SJSA1 (cell line): ENCODE measurements at regions not wholly inside any gene's neighbourhood (a gene's known extent, or its start where the extent isn't known, plus 50 kb on each side); places are given as distances from the start of the nearest gene placed in this dataset.

Experiments used
- DNase-seq, 2 experiments: peaks; one replicate each; pipeline ENCODE4 v3.0.0-alpha.2; 2015 to 2020; ENCODE audit warnings: low spot score in 2 of 2, low read depth in 1 of 2
- H3K27ac ChIP-seq: fragments of 250-450 bp; sonication (Bioruptor Pico); 2 replicates; pipeline ENCODE4 v1.5.1; 2020; ENCODE audit warnings: mild to moderate bottlenecking, moderate library complexity
- H3K27me3 ChIP-seq: fragments of 250-450 bp; sonication (Bioruptor Pico); replicated peaks from 2 replicates; pipeline ENCODE4 v1.5.1; 2020; ENCODE audit warnings: mild to moderate bottlenecking, moderate library complexity
- H3K36me3 ChIP-seq: fragments of 250-450 bp; sonication (Bioruptor Pico); 2 replicates; pipeline ENCODE4 v1.5.1; 2020; ENCODE audit warnings: mild to moderate bottlenecking
- H3K4me1 ChIP-seq: fragments of 250-450 bp; sonication (Bioruptor Pico); replicated peaks from 2 replicates; pipeline ENCODE4 v1.6.1; 2021; ENCODE audit warnings: mild to moderate bottlenecking
- H3K4me3 ChIP-seq: fragments of 250-450 bp; sonication (Bioruptor Pico); 2 replicates; pipeline ENCODE4 v1.5.1; 2020; ENCODE audit warnings: mild to moderate bottlenecking
- H3K9me3 ChIP-seq: fragments of 250-450 bp; sonication (Bioruptor Pico); replicated peaks from 2 replicates; pipeline ENCODE4 v1.5.1; 2020; ENCODE audit warnings: mild to moderate bottlenecking

DNA sequence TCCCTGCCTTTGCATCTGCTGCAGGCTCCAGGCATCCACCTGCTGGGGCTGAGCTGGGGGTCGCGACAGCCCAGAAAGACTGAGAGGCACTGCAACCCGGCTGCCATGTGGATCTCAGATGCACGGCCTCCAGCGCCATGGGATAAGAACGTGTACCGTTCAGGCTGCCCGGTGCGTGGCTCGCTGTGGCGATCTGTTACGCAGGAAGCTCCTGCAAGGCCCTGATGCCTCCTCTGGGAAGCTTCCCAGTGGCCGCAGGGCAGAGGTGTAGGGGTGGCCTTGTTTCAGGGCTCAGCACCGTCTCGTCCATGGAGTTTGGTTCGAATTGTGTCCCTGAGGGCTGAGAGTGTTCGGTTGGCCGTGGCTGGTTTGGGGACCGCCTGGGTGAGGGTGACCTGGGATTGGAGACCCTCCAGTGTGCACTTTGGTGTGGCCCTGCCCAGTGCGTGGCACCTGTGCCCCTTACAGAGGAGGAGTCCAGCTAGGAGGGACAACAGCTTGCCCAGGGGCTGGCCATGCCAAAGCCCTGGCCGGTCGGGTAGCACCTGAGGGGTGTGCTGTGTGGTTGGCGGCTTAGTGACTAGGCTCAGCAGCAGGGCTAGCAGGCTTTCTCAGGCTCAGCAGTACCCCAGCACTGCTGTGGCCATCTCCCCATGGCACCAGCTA lies 1184.5 kb downstream of the BRD1 start:
- no peaks in the 10 kb centered on the region for H3K27me3 ChIP-seq
- no peak overlapping the region for H3K27ac ChIP-seq
- H3K4me3 ChIP-seq, result no peak overlapping the region
- no peak for DNase-seq
- no peaks in the 10 kb centered on the region for H3K4me1 ChIP-seq
- H3K36me3 ChIP-seq, result peaks cover 10% of the 10 kb centered on the region; the same call in 1 of the 2 replicates
- no peaks in the 10 kb centered on the region for H3K9me3 ChIP-seq

DNA sequence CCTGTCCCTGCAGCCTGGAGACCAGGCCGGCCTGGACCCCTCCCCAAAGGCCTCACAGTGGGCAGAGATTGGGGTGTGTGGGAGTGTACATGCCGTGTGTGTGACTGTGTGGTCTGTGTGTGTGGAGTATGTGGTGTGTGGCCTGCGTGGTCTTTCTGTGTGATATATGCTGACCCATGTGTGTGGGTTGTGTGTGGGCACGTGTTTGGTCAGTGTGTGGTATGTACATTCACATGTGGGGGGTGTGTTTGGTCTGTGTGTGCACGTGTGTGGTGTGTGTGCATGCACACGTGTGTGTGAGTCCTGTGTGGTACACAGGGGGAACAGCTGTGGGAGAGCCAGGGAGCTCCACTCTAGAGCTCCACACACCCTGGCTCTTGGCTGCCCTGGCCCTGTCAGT lies 1185.1 kb downstream of the BRD1 start:
- no peaks in the 10 kb centered on the region for H3K27me3 ChIP-seq
- no peak overlapping the region for H3K27ac ChIP-seq
- H3K4me3 ChIP-seq, result no peak overlapping the region
- no peak for DNase-seq
- H3K9me3 ChIP-seq, result no peaks in the 10 kb centered on the region
- H3K36me3 ChIP-seq, result peaks cover 10% of the 10 kb centered on the region; the same call in 1 of the 2 replicates
- peaks cover 5% of the 10 kb centered on the region for H3K4me1 ChIP-seq

DNA sequence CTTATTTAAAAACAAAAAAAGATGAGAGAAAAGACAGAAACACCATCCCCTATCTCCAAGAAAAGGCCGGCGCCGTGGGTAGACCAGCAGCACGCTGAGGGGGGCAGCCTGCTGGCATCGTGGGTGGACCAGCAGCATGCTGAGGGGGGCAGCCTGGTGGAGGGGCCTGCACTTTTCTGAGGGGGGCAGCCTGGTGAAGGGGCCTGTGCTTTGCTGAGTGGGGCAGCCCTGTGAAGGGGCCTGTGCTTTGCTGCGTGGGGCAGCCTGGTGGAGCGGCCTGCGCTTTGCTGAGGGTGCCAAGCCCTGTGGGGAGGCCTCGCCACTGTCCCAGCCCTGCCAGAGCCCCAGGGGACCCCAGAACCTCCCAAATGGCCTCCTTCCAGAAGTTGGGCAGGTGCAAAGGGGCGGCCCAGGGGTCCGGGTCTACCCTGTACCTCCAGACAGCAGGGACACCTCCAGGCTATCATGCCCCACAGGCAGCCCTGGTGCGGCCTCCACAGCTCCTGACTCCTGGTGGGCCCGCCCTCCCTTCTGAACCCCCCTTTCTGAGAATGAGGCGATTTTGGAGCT lies 1185.7 kb downstream of the BRD1 start:
- H3K36me3 ChIP-seq, result peaks cover 5% of the 10 kb centered on the region; the same call in 1 of the 2 replicates
- no peak overlapping the region for H3K4me3 ChIP-seq
- peaks cover 7% of the 10 kb centered on the region for H3K4me1 ChIP-seq
- DNase-seq, result no peak
- no peak overlapping the region for H3K27ac ChIP-seq
- H3K9me3 ChIP-seq, result no peaks in the 10 kb centered on the region
- no peaks in the 10 kb centered on the region for H3K27me3 ChIP-seq

DNA sequence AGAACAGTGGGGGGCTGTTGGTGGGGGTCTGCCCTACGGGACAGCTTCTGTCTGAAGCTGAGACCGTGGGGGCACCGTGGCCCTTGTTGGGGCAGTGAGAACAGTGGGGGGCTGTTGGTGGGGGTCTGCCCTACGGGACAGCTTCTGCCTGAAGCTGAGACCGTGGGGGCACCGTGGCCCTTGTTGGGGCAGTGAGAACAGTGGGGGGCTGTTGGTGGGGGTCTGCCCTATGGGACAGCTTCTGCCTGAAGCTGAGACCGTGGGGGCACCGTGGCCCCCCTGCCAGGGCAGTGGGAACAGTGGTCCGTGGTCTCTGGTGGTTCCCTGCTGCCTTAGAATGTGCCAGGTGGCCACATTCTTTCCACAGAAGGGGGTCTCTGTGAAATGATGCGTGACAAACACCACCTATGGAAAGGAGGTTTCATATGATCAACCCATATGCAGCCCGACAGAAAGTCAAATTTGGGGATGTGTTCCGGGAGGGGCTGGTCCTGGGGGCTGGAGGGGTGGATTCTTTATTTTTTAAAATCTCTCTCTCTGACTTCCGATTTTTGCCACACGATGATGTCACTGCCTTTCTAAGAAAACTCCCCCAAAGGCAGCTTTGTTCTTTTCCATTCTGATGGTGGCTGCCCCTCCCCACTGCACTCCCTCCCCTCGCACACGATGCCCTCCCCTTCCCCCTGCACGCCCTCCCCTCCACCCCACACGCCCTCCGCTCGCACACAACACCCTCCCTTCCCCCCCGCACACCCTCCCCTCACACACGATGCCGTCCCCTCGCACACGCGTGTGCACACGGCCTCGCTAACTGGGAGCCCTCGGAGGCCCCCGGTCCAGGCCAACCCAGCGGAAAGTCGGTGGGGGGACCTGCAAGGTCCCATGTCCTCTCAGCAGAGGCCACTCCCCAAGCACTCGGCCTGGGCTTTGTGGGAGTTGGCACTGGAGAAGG lies 1186.5 kb downstream of the BRD1 start:
- Histone ChIP-seq H3K4me3 (no peak overlapping the region), H3K27me3 (no peaks in the 10 kb centered on the region), H3K27ac (no peak overlapping the region), H3K4me1 (peaks cover 7% of the 10 kb centered on the region), H3K36me3 (no peaks in the 10 kb centered on the region), H3K9me3 (no peaks in the 10 kb centered on the region)
- DNase-seq, result no peak

DNA sequence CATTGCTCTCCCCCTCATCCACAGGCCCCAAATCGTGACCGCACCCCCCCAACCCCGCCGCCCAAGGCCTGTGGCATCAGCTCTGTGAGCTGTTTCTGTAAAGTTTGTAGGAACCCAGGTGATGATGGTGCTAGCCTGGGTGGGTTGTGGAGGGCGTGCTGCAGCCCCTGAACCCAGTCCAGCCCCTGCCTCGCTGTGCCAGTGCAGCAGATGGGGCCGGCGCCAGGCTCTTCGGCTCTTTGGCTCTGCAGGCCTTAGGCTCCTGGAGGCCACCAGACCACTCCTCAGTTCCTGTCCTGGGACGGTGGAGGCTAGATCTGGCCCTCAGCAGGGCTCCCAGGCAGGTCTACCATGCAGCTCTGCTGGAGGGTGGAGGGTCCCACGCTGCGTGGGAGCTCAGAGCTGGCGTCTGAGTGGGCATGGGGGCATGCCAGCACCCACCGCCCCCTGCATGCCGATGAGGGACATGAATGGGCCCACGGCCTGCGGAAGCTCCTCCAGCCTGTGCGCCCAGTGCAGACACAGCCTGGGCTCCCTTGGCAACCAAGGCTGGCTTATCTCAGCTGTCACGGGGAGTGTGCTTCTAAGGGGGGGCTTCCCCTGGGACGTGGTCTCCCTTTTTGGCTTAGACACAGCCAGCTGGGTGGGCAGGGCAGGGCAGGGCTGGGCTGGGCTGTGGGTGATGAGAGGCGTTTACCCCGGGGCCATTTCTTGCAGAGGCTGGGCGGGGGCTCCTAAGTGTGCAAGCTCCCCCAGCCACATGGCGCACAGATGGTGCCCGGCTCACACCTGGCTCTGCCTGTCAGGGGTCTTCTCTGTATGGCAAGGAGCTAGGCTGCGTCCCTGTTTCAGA lies 1187.6 kb downstream of the BRD1 start:
- H3K36me3 ChIP-seq, result no peaks in the 10 kb centered on the region
- DNase-seq, result no peak
- H3K4me3 ChIP-seq, result no peak overlapping the region
- H3K27me3 ChIP-seq, result no peaks in the 10 kb centered on the region
- no peaks in the 10 kb centered on the region for H3K9me3 ChIP-seq
- no peak overlapping the region for H3K27ac ChIP-seq
- peaks cover 7% of the 10 kb centered on the region for H3K4me1 ChIP-seq

DNA sequence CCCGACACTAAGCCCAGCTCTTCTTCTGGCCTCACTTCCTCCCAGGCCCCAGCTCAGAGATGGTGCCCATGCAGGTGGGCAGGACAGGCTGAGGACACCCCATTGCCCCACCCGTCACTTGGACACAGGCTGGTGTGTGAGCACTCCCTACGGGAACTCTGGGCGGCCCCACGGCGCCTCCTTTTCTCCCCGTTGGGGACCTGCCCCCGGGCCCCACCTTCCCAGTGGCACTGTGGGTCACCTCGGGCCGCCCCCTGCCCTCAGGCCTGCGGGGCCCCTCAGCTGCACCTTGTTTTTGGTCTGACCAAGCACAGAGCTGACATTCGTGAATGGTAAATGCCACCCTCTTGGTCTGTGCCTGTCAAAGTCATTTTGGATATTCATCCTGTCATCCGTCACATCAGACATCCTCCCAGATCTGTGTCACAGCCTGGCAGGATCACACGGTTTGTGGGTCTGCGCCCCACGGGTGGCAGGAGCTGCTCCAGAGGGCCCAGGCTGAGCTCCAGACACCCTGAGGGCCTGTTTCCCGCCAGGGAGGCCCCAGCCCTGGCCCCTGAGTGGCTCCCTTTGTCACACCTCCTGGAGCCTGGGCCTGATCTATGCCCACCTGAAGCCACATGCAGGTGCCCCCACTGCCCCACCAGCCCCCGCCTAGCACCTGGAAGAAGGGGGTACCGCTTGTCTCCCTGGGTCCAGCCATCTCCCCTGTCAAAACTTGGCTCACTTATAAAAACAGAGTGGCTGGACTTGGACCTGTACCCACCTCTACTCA lies 1188.5 kb downstream of the BRD1 start:
- no peak for DNase-seq
- Histone ChIP-seq H3K4me3 (no peak overlapping the region), H3K27me3 (no peaks in the 10 kb centered on the region), H3K36me3 (peaks cover 4% of the 10 kb centered on the region; the same call in 1 of the 2 replicates), H3K9me3 (no peaks in the 10 kb centered on the region), H3K4me1 (peaks cover 11% of the 10 kb centered on the region), H3K27ac (no peak overlapping the region)

DNA sequence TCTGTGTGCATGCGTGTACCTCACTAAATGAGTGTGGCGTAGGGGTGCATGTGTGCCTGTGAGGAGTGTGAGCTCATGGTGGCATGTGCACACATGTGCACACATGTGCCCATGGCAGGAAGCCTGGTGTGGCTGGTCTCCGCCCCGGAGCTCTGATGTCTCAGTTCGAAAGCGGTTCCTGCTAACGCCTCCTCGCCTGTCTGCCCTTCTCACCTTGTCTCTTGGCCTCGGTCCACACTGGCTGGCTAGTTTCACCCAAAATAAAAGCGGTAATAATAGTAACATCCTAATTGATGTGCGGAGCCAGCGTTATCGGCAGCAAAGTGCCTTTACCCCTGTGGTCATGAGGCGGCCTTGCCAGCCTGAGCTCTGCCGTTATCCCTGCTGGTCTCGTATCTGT lies 1190.4 kb downstream of the BRD1 start:
- H3K27ac ChIP-seq, result no peak overlapping the region
- H3K36me3 ChIP-seq, result peaks cover 6% of the 10 kb centered on the region; the same call in 1 of the 2 replicates
- H3K4me1 ChIP-seq, result peaks cover 22% of the 10 kb centered on the region
- H3K9me3 ChIP-seq, result no peaks in the 10 kb centered on the region
- DNase-seq, result no peak
- no peaks in the 10 kb centered on the region for H3K27me3 ChIP-seq
- no peak overlapping the region for H3K4me3 ChIP-seq

DNA sequence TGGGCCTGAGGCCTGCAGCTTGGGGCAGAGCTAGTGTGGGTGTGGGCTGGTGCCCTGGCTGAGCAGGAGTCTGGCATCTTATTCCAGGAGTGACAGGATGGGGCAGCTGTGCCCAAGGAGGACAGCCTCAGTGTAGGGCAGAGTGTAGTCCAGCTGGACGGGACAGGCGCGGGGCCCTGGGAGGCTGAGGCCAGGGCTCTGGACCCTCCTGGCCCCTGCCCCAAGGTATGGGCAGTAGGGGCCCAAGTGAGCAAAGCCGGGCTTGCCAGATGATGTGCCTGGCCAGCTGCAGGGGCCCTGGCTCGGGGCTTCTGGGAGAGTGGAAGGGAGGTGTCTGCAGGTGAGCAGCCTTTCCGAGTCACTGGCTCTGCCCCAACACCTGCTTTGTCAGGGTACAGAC lies 1190.9 kb downstream of the BRD1 start:
- no peaks in the 10 kb centered on the region for H3K9me3 ChIP-seq
- DNase-seq, result no peak

DNA sequence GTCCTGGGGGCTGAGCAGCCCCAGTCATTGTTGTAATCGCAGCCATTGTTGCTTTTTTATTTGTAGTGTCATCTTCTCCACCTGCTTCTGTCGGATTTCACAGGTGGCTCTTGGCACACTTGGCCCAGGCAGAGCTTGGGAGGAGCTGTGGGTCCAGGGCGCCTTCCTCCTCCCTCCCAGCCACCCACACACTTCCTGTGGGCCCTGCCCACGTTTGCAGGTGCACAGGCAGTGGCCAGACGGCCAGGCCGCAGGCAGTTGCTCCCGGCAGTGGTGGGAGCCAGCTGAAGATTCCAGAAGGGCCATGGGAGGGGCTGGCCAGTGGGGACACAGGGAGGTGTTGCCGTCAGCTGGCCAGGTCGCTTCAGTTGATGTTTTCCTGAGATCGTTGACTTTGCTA lies 1191.9 kb downstream of the BRD1 start:
- Histone ChIP-seq H3K4me1 (peaks cover 22% of the 10 kb centered on the region), H3K9me3 (no peaks in the 10 kb centered on the region), H3K36me3 (peaks cover 6% of the 10 kb centered on the region; the same call in 1 of the 2 replicates), H3K27ac (no peak overlapping the region), H3K27me3 (no peaks in the 10 kb centered on the region), H3K4me3 (no peak overlapping the region)
- DNase-seq, result no peak

More for the DNA sequence above, 1190.9 kb downstream of the BRD1 start:
- Histone ChIP-seq H3K4me3 (no peak overlapping the region), H3K4me1 (peaks cover 22% of the 10 kb centered on the region), H3K36me3 (peaks cover 6% of the 10 kb centered on the region; the same call in 1 of the 2 replicates), H3K27ac (no peak overlapping the region), H3K27me3 (no peaks in the 10 kb centered on the region)

DNA sequence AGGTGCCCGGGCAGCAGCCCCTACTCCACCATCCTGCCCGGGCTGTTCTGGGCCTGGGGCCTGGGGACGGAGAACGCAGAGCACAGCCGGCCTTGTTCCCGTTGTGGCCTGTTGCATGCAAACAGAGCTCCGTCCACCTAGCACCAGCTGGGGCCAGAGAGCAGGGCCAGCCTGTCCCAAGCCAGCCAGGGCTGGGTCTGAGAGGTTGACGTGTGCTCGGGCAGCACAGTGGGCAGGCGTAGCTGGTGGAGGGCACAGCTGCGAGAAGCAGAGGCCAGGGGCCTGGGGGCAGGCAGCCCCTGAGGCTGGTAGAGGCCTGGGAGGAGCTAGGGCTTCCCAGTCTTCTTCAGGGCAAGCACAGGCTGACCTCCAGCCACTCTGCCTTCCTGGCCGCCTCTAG lies 1192.6 kb downstream of the BRD1 start:
- Histone ChIP-seq H3K36me3 (peaks cover 6% of the 10 kb centered on the region; the same call in 1 of the 2 replicates), H3K4me3 (no peak overlapping the region), H3K27ac (no peak overlapping the region), H3K27me3 (no peaks in the 10 kb centered on the region), H3K4me1 (peaks cover 22% of the 10 kb centered on the region), H3K9me3 (no peaks in the 10 kb centered on the region)
- DNase-seq, result no peak

DNA sequence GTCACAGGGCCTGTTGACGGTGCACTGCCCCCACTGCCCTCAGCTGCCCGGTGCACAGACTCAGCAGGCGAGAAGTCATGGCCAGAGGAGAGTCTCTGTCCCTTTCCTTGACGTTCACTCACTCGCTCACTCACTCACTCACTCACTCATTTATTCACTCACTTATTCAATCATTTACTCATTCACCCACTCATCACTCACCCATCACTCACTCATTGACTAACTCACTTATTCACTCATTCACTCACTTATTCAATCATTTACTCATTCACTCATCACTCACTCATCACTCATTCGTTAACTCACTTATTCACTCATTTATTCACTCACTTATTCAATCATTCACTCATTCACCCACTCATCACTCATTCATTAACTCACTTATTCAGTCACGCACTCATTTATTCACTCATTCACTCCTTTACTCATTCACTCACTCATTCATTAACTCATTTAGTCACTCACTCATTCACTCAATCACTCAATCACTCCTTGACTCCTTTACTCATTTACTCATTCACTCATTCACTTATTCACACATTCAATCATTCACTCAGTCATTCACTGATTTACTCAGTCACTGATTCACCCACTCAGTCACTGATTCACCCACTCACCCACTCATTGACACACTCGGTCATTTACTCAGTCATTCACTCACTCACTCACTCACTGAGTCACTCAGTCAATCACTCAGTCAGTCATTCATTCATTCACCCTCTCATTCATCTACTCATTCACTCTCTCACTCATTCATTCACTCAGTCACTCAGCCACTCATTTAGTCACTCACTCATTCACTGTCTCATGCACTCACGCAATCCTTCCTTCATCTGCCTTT lies 1193.5 kb downstream of the BRD1 start:
- no peaks in the 10 kb centered on the region for H3K9me3 ChIP-seq

DNA sequence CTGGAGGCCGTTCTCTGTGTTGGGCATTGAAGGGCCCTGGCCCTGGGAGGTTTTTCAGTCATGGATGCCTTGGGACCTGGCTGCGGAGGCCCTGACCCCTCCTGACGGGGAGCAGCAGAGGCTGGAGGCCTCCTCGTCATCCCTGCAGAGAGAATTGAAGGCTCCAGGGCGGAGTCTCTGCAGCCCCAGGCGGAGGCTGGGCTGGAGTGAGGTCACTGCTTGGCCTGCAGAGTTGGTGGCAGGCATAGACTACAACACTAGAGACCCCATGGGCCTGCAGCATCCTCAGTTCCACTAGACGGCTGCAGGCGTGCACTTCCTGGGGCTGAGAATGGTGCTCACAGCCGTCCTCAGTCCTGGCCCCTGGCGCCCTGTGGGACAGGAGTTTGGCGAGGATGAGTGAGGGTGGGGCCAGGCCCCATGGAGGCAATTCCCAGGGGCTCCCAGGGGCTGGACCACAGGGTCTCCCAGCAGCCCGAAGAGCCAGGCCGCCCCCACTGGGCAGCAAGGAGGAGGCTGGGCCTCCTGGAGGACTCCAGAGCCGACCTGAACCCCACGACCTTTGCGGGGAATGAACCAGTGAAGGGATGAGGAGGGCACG lies 1194.9 kb downstream of the BRD1 start:
- Histone ChIP-seq H3K4me1 (peaks cover 25% of the 10 kb centered on the region), H3K4me3 (no peak overlapping the region), H3K36me3 (peaks cover 7% of the 10 kb centered on the region), H3K27ac (no peak overlapping the region), H3K9me3 (no peaks in the 10 kb centered on the region), H3K27me3 (no peaks in the 10 kb centered on the region)
- DNase-seq, result no peak

More for the DNA sequence above, 1193.5 kb downstream of the BRD1 start:
- DNase-seq, result no peak
- Histone ChIP-seq H3K4me1 (peaks cover 22% of the 10 kb centered on the region), H3K4me3 (no peak overlapping the region), H3K27me3 (no peaks in the 10 kb centered on the region), H3K36me3 (peaks cover 6% of the 10 kb centered on the region; the same call in 1 of the 2 replicates), H3K27ac (no peak overlapping the region)
